ENCODE measurements at regions not wholly inside any gene's neighbourhood (a gene's known extent, or its start where the extent isn't known, plus 50 kb on each side); places are given as distances from the start of the nearest gene placed in this dataset.

DNA sequence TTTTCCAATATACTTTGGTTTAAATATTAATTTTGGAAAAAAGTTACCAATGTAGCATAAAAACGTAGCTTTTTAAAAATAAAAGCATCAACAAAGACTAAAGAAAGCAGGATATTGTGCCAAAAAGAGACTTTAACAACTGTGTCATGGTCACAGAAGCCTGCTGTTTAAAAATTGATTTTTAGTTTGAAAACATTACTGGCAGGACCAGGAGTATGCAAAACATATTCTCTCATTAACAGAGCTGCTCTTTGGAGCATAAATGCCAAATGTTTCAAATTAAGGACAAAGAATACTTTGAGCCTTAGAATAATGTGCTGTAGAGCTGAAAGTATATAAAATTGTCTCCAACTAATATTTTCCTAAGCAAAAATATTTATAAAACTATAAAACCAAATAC is 279.0 kb downstream of the ARAP2 start:
- Histone ChIP-seq H3K9ac (ENCODE audit: low read depth, low read length) (no peak overlapping the region), H3K4me1 (ENCODE audit: control insufficient read depth, insufficient read depth, low read length) (no peaks in the 10 kb centered on the region), H3K9me3 (replicated peaks; ENCODE audit: low read length) (no peaks in the 10 kb centered on the region), H3K27me3 (ENCODE audit: control insufficient read depth, insufficient read depth, low read length) (no peaks in the 10 kb centered on the region), H3K36me3 (ENCODE audit: insufficient read depth, low read length) (no peaks in the 10 kb centered on the region), H3K4me2 (ENCODE audit: low read length) (no peak overlapping the region), H3K4me3 (ENCODE audit: low read length) (no peak overlapping the region)

DNA sequence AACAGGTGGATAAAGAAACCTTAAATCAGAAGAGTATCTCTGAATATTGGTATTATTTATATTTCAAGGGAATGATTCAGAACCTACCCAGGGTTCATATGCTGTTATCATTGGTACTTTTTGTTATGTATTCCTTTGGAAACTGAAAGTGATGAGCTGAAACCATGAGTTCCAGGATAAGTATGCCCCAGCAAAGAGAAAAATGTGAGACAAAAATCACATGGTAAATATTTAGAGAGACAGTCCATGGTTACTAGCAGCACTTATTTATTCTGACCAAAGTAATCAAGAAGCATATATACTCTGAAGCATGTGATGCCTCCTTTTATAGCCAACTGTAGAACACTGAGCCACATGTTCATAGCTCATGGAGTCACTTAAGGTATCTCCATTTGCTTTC is 277.7 kb downstream of the ARAP2 start:
- Histone ChIP-seq H3K4me3 (ENCODE audit: low read length) (no peak overlapping the region), H3K9ac (ENCODE audit: low read depth, low read length) (no peak overlapping the region), H3K4me1 (ENCODE audit: control insufficient read depth, insufficient read depth, low read length) (no peaks in the 10 kb centered on the region), H3K4me2 (ENCODE audit: low read length) (no peak overlapping the region), H3K36me3 (ENCODE audit: insufficient read depth, low read length) (no peaks in the 10 kb centered on the region), H3K9me3 (replicated peaks; ENCODE audit: low read length) (no peaks in the 10 kb centered on the region), H3K27me3 (ENCODE audit: control insufficient read depth, insufficient read depth, low read length) (no peaks in the 10 kb centered on the region)

DNA sequence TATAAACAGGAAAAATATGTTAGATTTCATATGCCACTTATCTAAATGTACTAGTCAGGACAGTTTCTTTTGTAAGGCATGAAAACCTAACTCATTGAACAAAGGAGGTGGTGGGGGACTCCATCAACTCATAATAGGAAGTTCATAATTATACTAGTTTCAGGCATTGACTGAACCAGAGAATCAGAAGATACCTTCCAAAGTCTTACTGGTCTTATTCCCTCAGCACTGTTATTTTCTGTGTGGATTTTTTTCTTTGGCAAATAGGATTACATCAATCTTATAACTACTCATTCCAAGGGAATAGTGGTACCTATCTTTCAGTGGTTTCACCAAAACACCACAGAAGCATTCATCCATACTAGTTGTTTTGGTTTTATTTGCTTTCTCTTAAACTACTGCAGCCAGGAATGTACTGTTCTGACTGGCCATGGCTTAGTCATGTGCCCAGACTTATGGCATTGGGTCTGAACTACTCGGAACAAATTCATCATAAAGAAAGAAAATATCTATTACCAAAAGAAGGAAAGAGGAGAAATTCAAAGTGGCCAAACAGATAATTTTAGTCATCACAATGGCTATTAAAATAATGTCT is 273.9 kb downstream of the ARAP2 start:
- Histone ChIP-seq H3K27me3 (ENCODE audit: control insufficient read depth, insufficient read depth, low read length) (no peaks in the 10 kb centered on the region), H3K9me3 (replicated peaks; ENCODE audit: low read length) (no peaks in the 10 kb centered on the region), H3K4me3 (ENCODE audit: low read length) (no peak overlapping the region), H3K9ac (ENCODE audit: low read depth, low read length) (no peak overlapping the region), H3K36me3 (ENCODE audit: insufficient read depth, low read length) (no peaks in the 10 kb centered on the region), H3K4me2 (ENCODE audit: low read length) (no peak overlapping the region), H3K4me1 (ENCODE audit: control insufficient read depth, insufficient read depth, low read length) (no peaks in the 10 kb centered on the region)

DNA sequence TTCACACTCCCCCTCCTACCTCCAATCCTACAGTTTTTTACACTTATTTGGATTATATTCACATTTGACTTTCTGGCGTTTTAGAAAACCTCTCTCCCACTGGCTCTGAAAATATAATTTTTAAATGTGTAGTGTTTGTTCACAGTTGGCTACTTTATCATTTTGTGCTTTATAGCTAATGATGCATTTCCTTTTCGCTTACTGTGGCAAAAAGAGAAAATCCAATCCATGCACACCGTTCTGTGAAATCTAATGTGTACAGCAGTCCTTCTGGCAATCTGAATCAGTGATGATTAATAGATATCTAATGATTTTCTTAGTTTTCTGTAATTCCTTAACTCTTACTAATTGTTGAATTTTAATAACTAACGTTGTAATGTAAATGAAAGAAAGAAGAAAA is 271.5 kb downstream of the ARAP2 start:
- no peaks in the 10 kb centered on the region for H3K4me1 ChIP-seq (ENCODE audit: control insufficient read depth, insufficient read depth, low read length)
- no peaks in the 10 kb centered on the region for H3K36me3 ChIP-seq (ENCODE audit: insufficient read depth, low read length)
- no peaks in the 10 kb centered on the region for H3K27me3 ChIP-seq (ENCODE audit: control insufficient read depth, insufficient read depth, low read length)
- no peak overlapping the region for H3K9ac ChIP-seq (ENCODE audit: low read depth, low read length)
- no peak overlapping the region for H3K4me2 ChIP-seq (ENCODE audit: low read length)
- no peaks in the 10 kb centered on the region for H3K9me3 ChIP-seq (replicated peaks; ENCODE audit: low read length)
- no peak overlapping the region for H3K4me3 ChIP-seq (ENCODE audit: low read length)

DNA sequence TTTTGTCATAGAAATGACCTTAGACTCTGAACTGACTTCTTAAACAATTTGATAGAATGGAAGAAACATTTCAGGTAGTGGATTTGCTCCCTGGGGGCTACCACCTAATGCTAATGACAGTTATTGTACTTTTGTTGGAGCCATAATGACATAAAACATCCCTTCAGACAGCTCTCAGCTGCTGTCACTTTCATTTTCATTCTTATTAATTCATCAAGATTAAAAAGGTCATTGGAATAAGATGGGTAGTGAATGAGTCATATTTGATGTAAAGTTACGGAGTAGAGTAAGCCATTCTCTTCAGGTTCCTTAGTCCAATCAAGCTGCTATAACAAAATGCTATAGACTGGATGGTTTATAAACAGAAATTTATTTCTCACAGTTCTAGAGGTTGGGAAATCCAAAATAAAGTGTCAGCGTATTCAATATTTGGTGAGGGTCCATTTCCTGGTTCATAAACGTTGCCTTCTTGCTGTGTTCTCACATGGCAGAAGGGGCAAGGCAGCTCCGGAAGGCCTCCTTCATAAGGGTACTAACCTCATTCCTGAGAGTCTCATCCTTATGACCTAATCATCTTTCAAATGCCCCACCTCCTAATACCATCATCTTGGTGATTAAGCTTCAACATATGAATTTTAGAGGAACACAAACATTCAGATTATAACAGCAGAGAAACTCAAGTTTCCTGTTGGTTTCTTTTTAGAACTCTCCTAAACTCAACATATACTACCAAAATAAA is 268.5 kb downstream of the ARAP2 start:
- no peaks in the 10 kb centered on the region for H3K27me3 ChIP-seq (ENCODE audit: control insufficient read depth, insufficient read depth, low read length)
- H3K4me2 ChIP-seq (ENCODE audit: low read length), result no peak overlapping the region
- no peak overlapping the region for H3K4me3 ChIP-seq (ENCODE audit: low read length)
- H3K4me1 ChIP-seq (ENCODE audit: control insufficient read depth, insufficient read depth, low read length), result no peaks in the 10 kb centered on the region
- H3K9me3 ChIP-seq (replicated peaks; ENCODE audit: low read length), result no peaks in the 10 kb centered on the region
- H3K9ac ChIP-seq (ENCODE audit: low read depth, low read length), result no peak overlapping the region
- H3K36me3 ChIP-seq (ENCODE audit: insufficient read depth, low read length), result no peaks in the 10 kb centered on the region

DNA sequence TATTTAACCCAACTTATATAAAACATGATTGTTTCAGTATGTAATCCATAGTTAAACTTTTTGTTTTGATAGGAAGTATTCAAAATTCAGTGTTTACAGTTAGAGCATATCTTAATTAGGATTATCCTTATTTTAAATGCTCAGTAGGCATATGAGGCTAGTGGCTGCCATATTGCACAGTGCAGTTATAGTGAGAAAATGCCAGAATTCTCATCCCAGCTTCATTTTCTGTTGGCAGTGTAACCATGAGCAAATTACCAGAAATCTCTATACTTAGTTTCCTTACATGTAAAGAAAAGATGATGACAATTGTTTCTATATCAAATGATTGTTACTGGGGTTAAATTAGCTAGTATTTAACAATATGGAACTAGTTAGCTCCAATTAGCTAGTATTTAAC is 265.8 kb downstream of the ARAP2 start:
- H3K27me3 ChIP-seq (ENCODE audit: control insufficient read depth, insufficient read depth, low read length), result no peaks in the 10 kb centered on the region
- no peaks in the 10 kb centered on the region for H3K36me3 ChIP-seq (ENCODE audit: insufficient read depth, low read length)
- H3K9me3 ChIP-seq (replicated peaks; ENCODE audit: low read length), result peaks cover 5% of the 10 kb centered on the region
- H3K4me1 ChIP-seq (ENCODE audit: control insufficient read depth, insufficient read depth, low read length), result no peaks in the 10 kb centered on the region
- no peak overlapping the region for H3K4me2 ChIP-seq (ENCODE audit: low read length)
- no peak overlapping the region for H3K4me3 ChIP-seq (ENCODE audit: low read length)
- H3K9ac ChIP-seq (ENCODE audit: low read depth, low read length), result no peak overlapping the region

DNA sequence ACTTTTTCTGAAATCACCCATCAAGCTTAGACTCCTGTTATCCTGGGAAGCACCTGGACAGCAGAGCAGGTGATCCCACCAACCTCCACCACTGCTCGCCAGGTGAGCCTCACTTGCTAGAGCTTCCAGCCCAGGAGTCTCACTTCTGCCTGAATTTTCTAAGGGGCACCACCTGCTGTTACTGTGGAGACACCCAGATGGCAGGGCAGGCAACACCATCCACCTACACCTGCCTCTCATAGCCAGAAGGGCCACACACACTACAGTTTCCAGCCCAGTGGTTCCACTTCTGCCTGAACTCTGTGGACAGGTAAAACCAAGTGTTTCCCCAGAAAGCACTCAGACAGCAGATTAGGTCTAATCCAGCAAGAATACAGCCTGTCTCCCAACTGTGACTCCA is 262.0 kb downstream of the ARAP2 start:
- H3K36me3 ChIP-seq (ENCODE audit: insufficient read depth, low read length), result no peaks in the 10 kb centered on the region
- H3K4me2 ChIP-seq (ENCODE audit: low read length), result no peak overlapping the region
- peaks cover 5% of the 10 kb centered on the region for H3K9me3 ChIP-seq (replicated peaks; ENCODE audit: low read length)
- no peaks in the 10 kb centered on the region for H3K4me1 ChIP-seq (ENCODE audit: control insufficient read depth, insufficient read depth, low read length)
- no peaks in the 10 kb centered on the region for H3K27me3 ChIP-seq (ENCODE audit: control insufficient read depth, insufficient read depth, low read length)
- H3K4me3 ChIP-seq (ENCODE audit: low read length), result no peak overlapping the region
- H3K9ac ChIP-seq (ENCODE audit: low read depth, low read length), result no peak overlapping the region

DNA sequence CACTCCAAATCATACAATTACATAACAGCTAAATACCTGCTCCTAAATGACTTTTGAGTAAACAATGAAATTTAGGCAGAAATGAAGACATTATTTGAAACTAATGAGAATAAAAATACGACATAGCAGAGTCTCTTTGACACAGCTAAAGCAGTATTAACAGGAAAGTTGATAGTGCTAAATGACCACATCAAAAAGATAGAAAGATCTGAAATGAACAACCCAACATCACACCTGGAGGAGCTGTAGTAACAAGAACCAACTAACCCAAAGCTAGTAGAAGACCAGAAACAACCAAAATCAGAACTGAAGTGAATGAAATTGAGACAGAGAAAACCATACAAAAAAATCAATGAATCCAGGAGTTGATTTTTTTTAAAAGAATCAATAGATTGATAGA is 257.8 kb downstream of the ARAP2 start:
- no peak overlapping the region for H3K4me2 ChIP-seq (ENCODE audit: low read length)
- peaks cover 5% of the 10 kb centered on the region for H3K9me3 ChIP-seq (replicated peaks; ENCODE audit: low read length)

DNA sequence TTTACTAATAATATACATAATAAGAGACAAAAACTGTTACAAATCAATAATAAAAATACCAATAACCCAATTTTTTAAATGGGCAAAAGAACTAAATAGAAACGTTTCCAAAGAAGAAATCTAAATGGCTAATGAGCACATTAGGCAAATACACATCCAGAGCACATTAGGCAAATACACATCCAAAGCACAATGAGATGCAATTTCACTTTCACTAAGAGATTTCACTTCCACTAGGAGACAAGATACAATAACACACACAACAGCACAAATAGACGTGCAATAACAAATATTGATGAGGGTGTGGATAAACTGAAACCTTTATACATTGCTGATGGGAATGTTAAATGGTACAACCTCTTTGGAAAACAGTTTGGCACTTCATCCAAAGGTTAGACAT is 250.7 kb downstream of the ARAP2 start:
- no peaks in the 10 kb centered on the region for H3K27me3 ChIP-seq (ENCODE audit: control insufficient read depth, insufficient read depth, low read length)
- no peak overlapping the region for H3K4me3 ChIP-seq (ENCODE audit: low read length)
- H3K36me3 ChIP-seq (ENCODE audit: insufficient read depth, low read length), result no peaks in the 10 kb centered on the region
- H3K9ac ChIP-seq (ENCODE audit: low read depth, low read length), result no peak overlapping the region
- no peak overlapping the region for H3K4me2 ChIP-seq (ENCODE audit: low read length)
- no peaks in the 10 kb centered on the region for H3K9me3 ChIP-seq (replicated peaks; ENCODE audit: low read length)
- H3K4me1 ChIP-seq (ENCODE audit: control insufficient read depth, insufficient read depth, low read length), result no peaks in the 10 kb centered on the region

More for the DNA sequence above, 257.8 kb downstream of the ARAP2 start:
- Histone ChIP-seq H3K4me3 (ENCODE audit: low read length) (no peak overlapping the region), H3K4me1 (ENCODE audit: control insufficient read depth, insufficient read depth, low read length) (no peaks in the 10 kb centered on the region), H3K9ac (ENCODE audit: low read depth, low read length) (no peak overlapping the region), H3K36me3 (ENCODE audit: insufficient read depth, low read length) (no peaks in the 10 kb centered on the region), H3K27me3 (ENCODE audit: control insufficient read depth, insufficient read depth, low read length) (no peaks in the 10 kb centered on the region)

DNA sequence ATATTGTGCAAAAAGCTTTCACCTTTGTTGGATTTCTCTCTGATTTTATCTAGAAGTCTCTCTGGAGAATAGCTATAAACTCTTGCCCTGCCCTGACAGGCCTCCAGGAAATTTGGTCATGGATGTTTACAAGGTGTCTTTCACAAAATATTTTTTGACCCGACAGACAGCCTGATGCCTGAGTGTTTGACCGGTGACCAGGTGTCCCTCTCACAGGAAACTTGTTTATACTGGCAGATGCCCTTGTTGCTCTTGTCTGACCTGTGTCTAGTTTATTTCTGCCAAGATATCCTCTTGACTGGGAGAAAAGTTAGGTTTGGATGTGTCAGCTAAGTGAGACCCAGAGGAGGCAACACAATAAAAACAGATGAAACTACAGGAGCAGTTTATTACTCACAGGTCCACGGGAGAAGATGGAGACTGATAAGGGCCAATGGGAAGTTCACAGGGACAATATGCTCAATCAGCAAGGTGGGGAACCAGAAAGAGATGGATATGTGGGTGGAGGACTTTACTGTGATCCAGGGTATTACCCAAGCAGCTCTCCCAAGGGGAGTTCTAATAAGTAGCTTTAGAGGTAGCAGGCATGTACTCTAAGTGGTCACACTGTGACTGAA is 243.3 kb downstream of the ARAP2 start:
- Histone ChIP-seq H3K9me3 (replicated peaks; ENCODE audit: low read length) (no peaks in the 10 kb centered on the region), H3K36me3 (ENCODE audit: insufficient read depth, low read length) (no peaks in the 10 kb centered on the region), H3K4me1 (ENCODE audit: control insufficient read depth, insufficient read depth, low read length) (no peaks in the 10 kb centered on the region), H3K4me3 (ENCODE audit: low read length) (no peak overlapping the region), H3K27me3 (ENCODE audit: control insufficient read depth, insufficient read depth, low read length) (no peaks in the 10 kb centered on the region), H3K9ac (ENCODE audit: low read depth, low read length) (no peak overlapping the region), H3K4me2 (ENCODE audit: low read length) (no peak overlapping the region)

DNA sequence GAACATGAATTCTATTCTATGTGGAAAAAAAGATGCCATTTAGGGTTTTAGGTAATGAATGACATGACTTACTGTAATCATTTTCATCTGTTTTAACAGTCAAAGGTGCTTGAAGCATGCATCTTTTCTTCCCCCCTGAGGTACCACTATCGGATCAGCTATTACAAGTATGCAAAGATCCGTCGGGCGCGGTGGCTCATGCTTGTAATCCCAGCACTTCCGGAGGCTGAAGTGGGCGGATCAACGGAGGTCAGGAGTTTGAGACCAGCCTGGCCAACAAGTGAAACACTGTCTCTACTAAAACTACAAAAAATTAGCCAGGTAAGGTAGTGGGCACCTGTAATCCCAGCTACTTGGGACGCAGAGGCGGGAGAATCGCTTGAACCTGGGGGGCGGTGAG is 241.3 kb downstream of the ARAP2 start:
- no peak overlapping the region for H3K4me3 ChIP-seq (ENCODE audit: low read length)
- H3K27me3 ChIP-seq (ENCODE audit: control insufficient read depth, insufficient read depth, low read length), result no peaks in the 10 kb centered on the region
- no peaks in the 10 kb centered on the region for H3K4me1 ChIP-seq (ENCODE audit: control insufficient read depth, insufficient read depth, low read length)
- H3K9me3 ChIP-seq (replicated peaks; ENCODE audit: low read length), result no peaks in the 10 kb centered on the region
- H3K36me3 ChIP-seq (ENCODE audit: insufficient read depth, low read length), result no peaks in the 10 kb centered on the region
- H3K9ac ChIP-seq (ENCODE audit: low read depth, low read length), result no peak overlapping the region
- H3K4me2 ChIP-seq (ENCODE audit: low read length), result no peak overlapping the region
